ENCODE measurements at regions not wholly inside any gene's neighbourhood (a gene's known extent, or its start where the extent isn't known, plus 50 kb on each side); places are given as distances from the start of the nearest gene placed in this dataset.

DNA sequence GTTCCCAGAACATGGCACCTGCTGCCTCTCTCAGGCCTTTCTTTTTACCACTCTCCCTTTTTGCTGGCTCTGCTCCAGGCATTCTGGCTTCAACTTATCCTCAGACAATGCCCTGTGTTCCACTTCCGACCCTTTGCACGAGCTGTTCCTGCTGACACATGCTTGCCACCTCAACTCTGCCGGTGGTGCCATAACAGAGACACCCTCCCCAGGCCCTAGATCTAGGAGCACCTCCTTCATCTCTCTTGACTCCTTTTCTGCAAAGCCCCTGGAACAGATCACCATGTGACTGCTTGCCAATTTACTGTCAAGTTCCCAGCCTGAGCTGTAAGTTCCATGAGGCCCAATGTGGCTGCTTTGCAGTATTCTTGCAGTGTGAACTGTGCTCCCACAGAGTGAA, 256.0 kb upstream of the MKI67 start:
- H3K4me1 ChIP-seq (replicated peaks in 1 of 2; ENCODE audit: control insufficient read depth in 2 of 2, insufficient read depth in 2 of 2, low read length in 2 of 2): no peaks in the 10 kb centered on the region
- H3K4me2 ChIP-seq (ENCODE audit: insufficient read depth, low read length): no peak overlapping the region
- no peak overlapping the region for H2AFZ ChIP-seq (ENCODE audit: low read depth, low read length)
- ATAC-seq (no peak), DNase-seq (ENCODE audit: extremely low read depth in 1 of 4, low spot score in 3 of 4) (no peak), FAIRE-seq (no peak)
- ChIA-PET POLR2A (no interaction called here), CTCF (ENCODE audit: low intra/inter-chr PET ratio) (no interaction called here)
- no TSS peak for BruUV-seq (replicated peaks)
- H3K4me3 ChIP-seq: no peak overlapping the region
- no peaks in the 10 kb centered on the region for H3K9me1 ChIP-seq (ENCODE audit: control insufficient read depth, insufficient read depth, low read length)
- intact Hi-C loops (cut with micrococcal nuclease): no loop called here
- 4% methylated on average over 3 of the region's 3 CpGs for WGBS (ENCODE audit: insufficient coverage, low coverage, missing lambda C conversion rate)
- H3K27ac ChIP-seq (ENCODE audit: extremely low read depth, low read depth, low read length): no peak overlapping the region
- no peaks in the 10 kb centered on the region for H3K79me2 ChIP-seq (ENCODE audit: control insufficient read depth, insufficient read depth, low read length)
- no peak overlapping the region for H3K9ac ChIP-seq (ENCODE audit: insufficient read depth in 1 of 2, low read depth in 2 of 2, low read length in 2 of 2)
- no peaks in the 10 kb centered on the region for H4K20me1 ChIP-seq (replicated peaks; ENCODE audit: control insufficient read depth, insufficient read depth, low read length)
- in situ Hi-C loops (cut with MboI): no loop called here
- no peaks in the 10 kb centered on the region for H3K9me3 ChIP-seq (replicated peaks; ENCODE audit: control insufficient read depth, insufficient read depth, low read depth, low read length)
- H3K36me3 ChIP-seq (ENCODE audit: control insufficient read depth, insufficient read depth, low read length): no peaks in the 10 kb centered on the region
- peaks cover 5 to 43% of the 10 kb centered on the region in 2 experiments; a peak in 4 of 5 replicates for H3K27me3 ChIP-seq (ENCODE audit: control insufficient read depth in 2 of 2, insufficient read depth in 2 of 2, low read length in 2 of 2)
- no peak for TF ChIP-seq DPF2 (IDR thresholded peaks at IDR 0.05)
- no peak for TF ChIP-seq RAD51 (IDR thresholded peaks at IDR 0.05; ENCODE audit: borderline replicate concordance, low read depth)
- TF ChIP-seq GABPB1 (CRISPR knock-in tag; IDR thresholded peaks at IDR 0.05): no peak
- TF ChIP-seq MEF2A (IDR thresholded peaks at IDR 0.05; ENCODE audit: control insufficient read depth, low read depth, low read length): no peak
- no peak for TF ChIP-seq CREB3 (tag; conservative IDR thresholded peaks at IDR 0.05; ENCODE audit: low read depth)
- no peak for TF ChIP-seq RBM22 (IDR thresholded peaks at IDR 0.05; ENCODE audit: low read depth, low read length, poor library complexity, severe bottlenecking)
- TF ChIP-seq, protein P1, sequence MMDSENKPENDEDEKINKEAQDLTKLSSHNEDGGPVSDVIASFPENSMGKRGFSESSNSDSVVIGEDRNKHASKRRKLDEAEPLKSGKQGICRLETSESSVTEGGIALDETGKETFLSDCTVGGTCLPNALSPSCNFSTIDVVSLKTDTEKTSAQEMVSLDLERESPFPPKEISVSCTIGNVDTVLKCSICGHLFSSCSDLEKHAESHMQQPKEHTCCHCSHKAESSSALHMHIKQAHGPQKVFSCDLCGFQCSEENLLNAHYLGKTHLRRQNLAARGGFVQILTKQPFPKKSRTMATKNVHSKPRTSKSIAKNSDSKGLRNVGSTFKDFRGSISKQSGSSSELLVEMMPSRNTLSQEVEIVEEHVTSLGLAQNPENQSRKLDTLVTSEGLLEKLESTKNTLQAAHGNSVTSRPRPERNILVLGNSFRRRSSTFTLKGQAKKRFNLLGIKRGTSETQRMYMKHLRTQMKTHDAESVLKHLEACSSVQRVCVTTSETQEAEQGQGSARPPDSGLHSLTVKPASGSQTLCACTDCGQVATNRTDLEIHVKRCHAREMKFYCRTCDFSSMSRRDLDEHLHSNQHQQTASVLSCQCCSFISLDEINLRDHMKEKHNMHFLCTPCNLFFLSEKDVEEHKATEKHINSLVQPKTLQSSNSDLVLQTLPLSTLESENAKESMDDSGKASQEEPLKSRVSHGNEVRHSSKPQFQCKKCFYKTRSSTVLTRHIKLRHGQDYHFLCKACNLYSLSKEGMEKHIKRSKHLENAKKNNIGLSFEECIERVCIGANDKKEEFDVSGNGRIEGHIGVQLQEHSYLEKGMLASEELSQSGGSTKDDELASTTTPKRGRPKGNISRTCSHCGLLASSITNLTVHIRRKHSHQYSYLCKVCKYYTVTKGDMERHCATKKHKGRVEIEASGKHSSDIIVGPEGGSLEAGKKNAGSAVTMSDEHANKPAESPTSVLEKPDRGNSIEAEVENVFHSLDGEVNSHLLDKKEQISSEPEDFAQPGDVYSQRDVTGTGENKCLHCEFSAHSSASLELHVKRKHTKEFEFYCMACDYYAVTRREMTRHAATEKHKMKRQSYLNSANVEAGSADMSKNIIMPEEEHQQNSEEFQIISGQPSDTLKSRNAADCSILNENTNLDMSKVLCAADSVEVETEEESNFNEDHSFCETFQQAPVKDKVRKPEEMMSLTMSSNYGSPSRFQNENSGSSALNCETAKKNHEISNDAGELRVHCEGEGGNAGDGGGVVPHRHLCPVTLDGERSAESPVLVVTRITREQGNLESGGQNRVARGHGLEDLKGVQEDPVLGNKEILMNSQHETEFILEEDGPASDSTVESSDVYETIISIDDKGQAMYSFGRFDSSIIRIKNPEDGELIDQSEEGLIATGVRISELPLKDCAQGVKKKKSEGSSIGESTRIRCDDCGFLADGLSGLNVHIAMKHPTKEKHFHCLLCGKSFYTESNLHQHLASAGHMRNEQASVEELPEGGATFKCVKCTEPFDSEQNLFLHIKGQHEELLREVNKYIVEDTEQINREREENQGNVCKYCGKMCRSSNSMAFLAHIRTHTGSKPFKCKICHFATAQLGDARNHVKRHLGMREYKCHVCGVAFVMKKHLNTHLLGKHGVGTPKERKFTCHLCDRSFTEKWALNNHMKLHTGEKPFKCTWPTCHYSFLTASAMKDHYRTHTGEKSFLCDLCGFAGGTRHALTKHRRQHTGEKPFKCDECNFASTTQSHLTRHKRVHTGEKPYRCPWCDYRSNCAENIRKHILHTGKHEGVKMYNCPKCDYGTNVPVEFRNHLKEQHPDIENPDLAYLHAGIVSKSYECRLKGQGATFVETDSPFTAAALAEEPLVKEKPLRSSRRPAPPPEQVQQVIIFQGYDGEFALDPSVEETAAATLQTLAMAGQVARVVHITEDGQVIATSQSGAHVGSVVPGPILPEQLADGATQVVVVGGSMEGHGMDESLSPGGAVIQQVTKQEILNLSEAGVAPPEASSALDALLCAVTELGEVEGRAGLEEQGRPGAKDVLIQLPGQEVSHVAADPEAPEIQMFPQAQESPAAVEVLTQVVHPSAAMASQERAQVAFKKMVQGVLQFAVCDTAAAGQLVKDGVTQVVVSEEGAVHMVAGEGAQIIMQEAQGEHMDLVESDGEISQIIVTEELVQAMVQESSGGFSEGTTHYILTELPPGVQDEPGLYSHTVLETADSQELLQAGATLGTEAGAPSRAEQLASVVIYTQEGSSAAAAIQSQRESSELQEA (IDR thresholded peaks at IDR 0.05; ENCODE audit: low read depth): no peak
- no peak for TF ChIP-seq TBP (optimal IDR thresholded peaks at IDR 0.05; ENCODE audit: low read depth, low read length)
- no peak for TF ChIP-seq CLOCK (CRISPR knock-in tag; IDR thresholded peaks at IDR 0.05; ENCODE audit: borderline replicate concordance)
- TF ChIP-seq ZNF780A (CRISPR knock-in tag; IDR thresholded peaks at IDR 0.05): no peak
- no peak for TF ChIP-seq ZNF263 (CRISPR knock-in tag; IDR thresholded peaks at IDR 0.05; ENCODE audit: borderline replicate concordance)
- TF ChIP-seq CTBP1 (IDR thresholded peaks at IDR 0.05; ENCODE audit: borderline replicate concordance): no peak
- no peak for TF ChIP-seq FOXA1 (IDR thresholded peaks at IDR 0.05; ENCODE audit: borderline replicate concordance)

Measured in K562 (cell line).